H1 (cell line): ENCODE measurements at regions not wholly inside any gene's neighbourhood (a gene's known extent, or its start where the extent isn't known, plus 50 kb on each side); places are given as distances from the start of the nearest gene placed in this dataset.

Experiments used
- CTCF ChIA-PET: fragments of 300-600 bp; sonication (Branson Sonifier 250); formaldehyde crosslinking; loops from one replicate; lab custom pipeline; 2021; ENCODE audit not compliant: partially characterized antibody; lab: Charles Lee
- POLR2A ChIA-PET: fragments of 300-600 bp; sonication (Branson Sonifier 250); formaldehyde crosslinking; loops from one replicate; lab custom pipeline; 2021; ENCODE audit warnings: inconsistent platforms; ENCODE audit not compliant: partially characterized antibody; lab: Charles Lee
- DNase-seq, 2 experiments: peaks; one replicate each; pipeline versions ENCODE4 v3.0.0 to v3.0.0-alpha.2; 2010 to 2022; ENCODE audit warnings: low spot score in 2 of 2, low read depth in 1 of 2, mixed read lengths in 1 of 2
- FAIRE-seq: peaks from 2 replicates; lab custom pipeline; 2011; peaks lifted over from hg19 to GRCh38; lab: Jason Lieb, UNC
- H2AFZ ChIP-seq: 2 replicates; pipeline ENCODE4 v1.8.1; 2012; ENCODE audit warnings: low read length, inconsistent platforms
- H2AK5ac ChIP-seq: 2 replicates; pipeline ENCODE4 v1.6.1; 2013; ENCODE audit warnings: low read depth, low read length
- H2BK120ac ChIP-seq: replicated peaks from 2 replicates; pipeline ENCODE3; 2013; ENCODE audit warnings: low read depth, low read length, inconsistent platforms
- H2BK12ac ChIP-seq: 2 replicates; pipeline ENCODE4 v1.6.1; 2013; ENCODE audit warnings: low read depth, low read length
- H2BK15ac ChIP-seq: 2 replicates; pipeline ENCODE4 v1.6.1; 2013; ENCODE audit warnings: low read length
- H2BK20ac ChIP-seq: 2 replicates; pipeline ENCODE4 v1.6.1; 2013; ENCODE audit warnings: low read length
- H2BK5ac ChIP-seq: 2 replicates; pipeline ENCODE4 v1.6.1; 2013; ENCODE audit warnings: low read depth, low read length
- H3K14ac ChIP-seq: 2 replicates; pipeline ENCODE4 v1.6.1; 2013; ENCODE audit warnings: inconsistent platforms; ENCODE audit not compliant: insufficient read length
- H3K18ac ChIP-seq: 2 replicates; pipeline ENCODE4 v1.6.1; 2013; ENCODE audit warnings: low read length; ENCODE audit errors: extremely low read depth
- H3K23ac ChIP-seq: 2 replicates; pipeline ENCODE4 v1.6.1; 2013; ENCODE audit warnings: inconsistent platforms; ENCODE audit not compliant: insufficient read length
- H3K23me2 ChIP-seq: 2 replicates; pipeline ENCODE4 v1.6.1; 2013; ENCODE audit warnings: low read depth, low read length
- H3K27ac ChIP-seq: 2 replicates; pipeline ENCODE4 v1.6.1; 2011; ENCODE audit warnings: low read depth, low read length, inconsistent platforms
- H3K27me3 ChIP-seq, 4 experiments: replicated peaks in 1 of 4; 1 replicate in 1 of 4; 2 replicates in 3 of 4; pipeline versions ENCODE4 v1.6.1 to v1.8.1; 2011 to 2013; ENCODE audit warnings: low read length in 3 of 4, mild to moderate bottlenecking in 3 of 4, inconsistent platforms in 2 of 4, mixed read lengths in 2 of 4, moderate library complexity in 1 of 4; ENCODE audit not compliant: control insufficient read depth in 3 of 4, insufficient read depth in 3 of 4; ENCODE audit errors: extremely low read depth in 1 of 4
- H3K36me3 ChIP-seq, 4 experiments: 2 replicates each; pipeline versions ENCODE4 v1.6.1 to v1.8.1; 2011 to 2013; ENCODE audit warnings: mild to moderate bottlenecking in 4 of 4, low read length in 3 of 4, moderate library complexity in 2 of 4, control low read depth in 1 of 4, inconsistent platforms in 1 of 4; ENCODE audit not compliant: insufficient read depth in 4 of 4, control insufficient read depth in 2 of 4
- H3K4ac ChIP-seq: replicated peaks from 2 replicates; pipeline ENCODE3; 2013; ENCODE audit warnings: low read length, low read depth, mixed read lengths, inconsistent platforms; ENCODE audit not compliant: insufficient read length
- H3K4me1 ChIP-seq, 4 experiments: replicated peaks in 1 of 4; 1 replicate in 1 of 4; 2 replicates in 3 of 4; pipeline versions ENCODE4 v1.6.1 to v1.8.1; 2011 to 2013; ENCODE audit warnings: low read length in 3 of 4, inconsistent platforms in 2 of 4, mixed read lengths in 1 of 4; ENCODE audit not compliant: insufficient read depth in 4 of 4, control insufficient read depth in 3 of 4
- H3K4me2 ChIP-seq, 2 experiments: 2 replicates each; pipeline versions ENCODE4 v1.6.1 to v1.8.1; 2011 to 2013; ENCODE audit warnings: low read depth in 2 of 2, low read length in 2 of 2, control low read depth in 1 of 2, inconsistent platforms in 1 of 2, mild to moderate bottlenecking in 1 of 2; ENCODE audit not compliant: insufficient read depth in 1 of 2
- H3K4me3 ChIP-seq, 4 experiments: fragments of 200-600, 300-600 bp in 1 of 4; sonication (generic), shearing (Covaris generic), sonication (Bioruptor Twin) in 1 of 4; 2 replicates each; pipeline versions ENCODE4 v1.5.1 to v1.8.1; 2011 to 2016; ENCODE audit warnings: low read length in 4 of 4, low read depth in 3 of 4, control low read depth in 2 of 4, inconsistent platforms in 2 of 4, mild to moderate bottlenecking in 2 of 4, mixed read lengths in 1 of 4, moderate library complexity in 1 of 4; ENCODE audit not compliant: insufficient read depth in 2 of 4; ENCODE audit errors: extremely low read depth in 1 of 4
- H3K56ac ChIP-seq: replicated peaks from 2 replicates; pipeline ENCODE3; 2013; ENCODE audit warnings: low read depth, mild to moderate bottlenecking, mixed read lengths, low read length, inconsistent platforms; ENCODE audit not compliant: insufficient read length
- H3K79me1 ChIP-seq: 2 replicates; pipeline ENCODE4 v1.6.1; 2013; ENCODE audit warnings: low read depth, low read length, control low read depth
- H3K79me2 ChIP-seq, 2 experiments: 2 replicates each; pipeline versions ENCODE4 v1.6.1 to v1.8.1; 2012 to 2013; ENCODE audit warnings: low read length in 2 of 2, mild to moderate bottlenecking in 2 of 2, inconsistent platforms in 1 of 2; ENCODE audit not compliant: insufficient read depth in 2 of 2, control insufficient read depth in 1 of 2
- H3K9ac ChIP-seq, 4 experiments: replicated peaks in 1 of 4; 1 replicate in 1 of 4; 2 replicates in 3 of 4; pipeline versions ENCODE4 v1.6.1 to v1.8.1; 2011 to 2013; ENCODE audit warnings: low read depth in 3 of 4, low read length in 3 of 4, control low read depth in 2 of 4, mild to moderate bottlenecking in 2 of 4, moderate library complexity in 2 of 4, inconsistent platforms in 1 of 4; ENCODE audit errors: extremely low read depth in 1 of 4
- H3K9me3 ChIP-seq, 2 experiments: 2 replicates each; pipeline versions ENCODE4 v1.6.1 to v1.8.1; 2012 to 2013; ENCODE audit warnings: mild to moderate bottlenecking in 2 of 2, moderate library complexity in 2 of 2, control low read depth in 1 of 2, inconsistent platforms in 1 of 2, low read depth in 1 of 2, low read length in 1 of 2, mixed read lengths in 1 of 2; ENCODE audit not compliant: insufficient read depth in 2 of 2
- H4K20me1 ChIP-seq, 2 experiments: replicated peaks in 1 of 2; 2 replicates each; pipeline versions ENCODE3 to v1.8.1; 2011 to 2013; ENCODE audit warnings: inconsistent platforms in 2 of 2, low read length in 2 of 2, mild to moderate bottlenecking in 1 of 2; ENCODE audit not compliant: insufficient read depth in 2 of 2, control insufficient read depth in 1 of 2
- H4K5ac ChIP-seq: 2 replicates; pipeline ENCODE4 v1.6.1; 2013; ENCODE audit warnings: low read length, low read depth, mixed read lengths, inconsistent platforms; ENCODE audit not compliant: insufficient read length
- H4K8ac ChIP-seq: 2 replicates; pipeline ENCODE4 v1.8.0; 2013; ENCODE audit warnings: mild to moderate bottlenecking, moderate library complexity, low read length, inconsistent platforms; ENCODE audit not compliant: insufficient read depth; ENCODE audit errors: extremely low read depth
- H4K91ac ChIP-seq: replicated peaks from 2 replicates; pipeline ENCODE3; 2013; ENCODE audit warnings: low read length, mixed read lengths, inconsistent platforms; ENCODE audit not compliant: insufficient read length
- SUZ12 ChIP-seq: fragments of 200-600 bp; sonication (generic); IDR thresholded peaks from 2 replicates; pipeline ENCODE4 v1.6.1; 2012; ENCODE audit warnings: mild to moderate bottlenecking, inconsistent platforms, low read length, moderate library complexity, mixed read lengths
- WGBS, 2 experiments: shearing (Covaris generic) in 1 of 2; methylation state at CpG; one replicate each; pipeline versions ENCODE4 v1.1.6 to v1.1.7; 2013 to 2015; ENCODE audit warnings: low lambda C conversion rate in 2 of 2, mixed read lengths in 2 of 2, inconsistent platforms in 1 of 2, low coverage in 1 of 2, missing lambda C conversion rate in 1 of 2; ENCODE audit not compliant: insufficient replicate concordance in 2 of 2, insufficient coverage in 1 of 2, insufficient read length in 1 of 2; ENCODE audit errors: extremely low coverage in 1 of 2, missing lambda C conversion rate in 1 of 2; 5-methylcytosine and 5-hydroxymethylcytosine counted together

- H3K23ac ChIP-seq: no peak overlapping the region
- no peak for FAIRE-seq
- POLR2A ChIA-PET: no interaction called here
- no peak overlapping the region for H4K5ac ChIP-seq
- no peaks in the 10 kb centered on the region for H3K23me2 ChIP-seq
- TF ChIP-seq SUZ12: no peak
- no peak for DNase-seq
- CTCF ChIA-PET: interaction anchor here (0.7 to 1.2 kb wide), 2 partner anchors 15 to 19 kb away, joined by 3 read pairs; no protein-coding TSS in a partner anchor
- no peaks in the 10 kb centered on the region for H3K27me3 ChIP-seq
- no peak overlapping the region for H4K8ac ChIP-seq
- no peak overlapping the region for H3K4me2 ChIP-seq
- H3K14ac ChIP-seq: no peak overlapping the region
- 94% methylated on average over 1 of the region's 1 CpG; no CpG with 5 or more reads in 1 of the 2 experiments for WGBS, 2 experiments
- H4K91ac ChIP-seq: no peak overlapping the region
- no peak overlapping the region for H2BK12ac ChIP-seq
- no peak overlapping the region for H2BK120ac ChIP-seq
- no peak overlapping the region for H3K56ac ChIP-seq
- peaks cover 0 to 4% of the 10 kb centered on the region in 2 experiments; a peak in 1 of 4 replicates for H3K9me3 ChIP-seq
- no peak overlapping the region for H2AK5ac ChIP-seq
- H3K18ac ChIP-seq: no peak overlapping the region
- H3K27ac ChIP-seq: no peak overlapping the region
- no peaks in the 10 kb centered on the region for H4K20me1 ChIP-seq
- no peak overlapping the region for H3K4ac ChIP-seq
- no peaks in the 10 kb centered on the region for H3K36me3 ChIP-seq
- no peak overlapping the region for H3K4me3 ChIP-seq
- H2AFZ ChIP-seq: no peak overlapping the region
- no peak overlapping the region for H2BK20ac ChIP-seq
- H3K4me1 ChIP-seq: peaks cover 0 to 6% (median 0%) of the 10 kb centered on the region in 4 experiments; a peak in 1 of 7 replicates
- H2BK15ac ChIP-seq: no peak overlapping the region
- H2BK5ac ChIP-seq: no peak overlapping the region
- H3K79me2 ChIP-seq: no peaks in the 10 kb centered on the region
- no peaks in the 10 kb centered on the region for H3K79me1 ChIP-seq
- no peak overlapping the region for H3K9ac ChIP-seq
These were observed 435.5 kb upstream of the ZNF608 start for GRCh38 chr5:125181955-125182354.
